ENCODE measurements at regions not wholly inside any gene's neighbourhood (a gene's known extent, or its start where the extent isn't known, plus 50 kb on each side); places are given as distances from the start of the nearest gene placed in this dataset.

DNA sequence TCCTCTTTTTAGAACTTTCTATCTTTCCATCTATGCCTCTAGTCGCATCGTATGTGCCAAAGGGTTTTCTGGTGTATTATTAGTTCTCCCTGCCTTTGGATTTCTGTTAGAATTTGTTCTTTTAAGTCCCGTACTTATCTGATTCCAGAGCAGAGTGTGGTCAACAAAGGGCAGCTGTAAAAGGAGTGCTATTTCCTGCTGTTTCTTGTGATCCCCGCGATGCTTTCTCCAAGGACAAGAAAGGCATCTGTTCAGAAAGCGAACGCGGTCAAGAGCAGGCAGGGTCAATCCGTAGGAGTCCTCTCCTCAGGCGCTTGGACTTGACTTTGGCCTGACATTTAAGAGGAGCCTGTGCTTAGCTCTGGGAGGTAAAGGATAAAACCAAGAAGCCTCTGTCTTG is 1152.1 kb upstream of the AUTS2 start:
- DNase-seq: no peak

DNA sequence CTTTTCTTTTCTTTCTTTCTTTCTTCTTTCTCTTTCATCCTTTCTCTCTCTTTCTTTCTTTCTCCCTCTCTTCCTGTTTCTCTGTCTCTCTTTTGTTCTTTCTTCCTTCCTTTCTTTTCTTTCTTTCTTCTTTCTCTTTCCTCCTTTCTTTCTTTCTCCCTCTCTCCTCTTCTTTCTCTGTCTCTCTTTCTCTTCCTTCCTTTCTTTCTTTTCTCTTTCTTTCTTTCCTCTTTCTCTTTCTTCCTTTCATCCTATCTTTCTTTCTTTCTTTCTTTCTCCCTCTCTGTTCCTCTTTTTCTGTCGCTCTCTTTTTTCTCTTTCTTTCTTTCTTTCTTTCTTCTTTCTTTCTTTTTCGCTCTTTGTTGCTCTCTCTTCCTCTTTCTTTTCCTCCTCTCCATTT is 1149.2 kb upstream of the AUTS2 start:
- no peak for DNase-seq

DNA sequence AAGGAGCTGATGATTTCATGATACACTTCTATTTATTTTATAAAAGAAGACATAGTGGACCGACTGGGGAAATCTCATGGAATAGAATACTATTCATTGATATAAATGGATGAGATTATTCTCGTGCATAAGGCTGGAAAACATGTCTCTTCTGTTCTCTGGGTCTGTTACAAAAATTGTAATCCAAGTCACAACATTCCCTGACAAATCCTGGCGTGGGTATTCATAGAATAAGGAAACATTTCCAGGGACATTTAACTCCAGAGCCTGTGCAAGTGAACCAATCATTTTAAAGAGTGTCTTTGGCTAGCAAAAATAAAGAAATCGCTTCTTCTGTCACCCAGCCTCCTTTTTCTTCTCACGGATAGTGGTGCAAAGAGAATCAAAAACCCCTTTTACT is 1148.5 kb upstream of the AUTS2 start:
- DNase-seq: no peak

DNA sequence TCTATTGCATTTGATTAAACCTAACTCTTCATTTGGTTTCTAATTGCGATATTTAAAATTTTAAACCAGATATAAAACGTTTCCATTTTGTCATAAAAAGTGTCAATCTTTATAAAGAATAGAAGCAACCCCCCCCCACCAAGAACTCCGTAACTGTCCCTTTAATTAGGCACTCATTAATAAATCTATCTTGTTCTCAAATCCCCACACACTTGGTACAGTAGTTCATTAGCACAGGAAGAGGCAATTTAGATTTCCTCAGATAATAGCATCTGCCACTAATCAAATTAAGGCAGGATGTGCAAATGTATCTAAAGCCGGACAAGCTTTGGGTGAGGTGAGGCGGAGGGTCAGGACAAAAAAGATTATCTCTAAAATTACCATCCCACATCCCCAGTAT is 1143.3 kb upstream of the AUTS2 start:
- DNase-seq: no peak

DNA sequence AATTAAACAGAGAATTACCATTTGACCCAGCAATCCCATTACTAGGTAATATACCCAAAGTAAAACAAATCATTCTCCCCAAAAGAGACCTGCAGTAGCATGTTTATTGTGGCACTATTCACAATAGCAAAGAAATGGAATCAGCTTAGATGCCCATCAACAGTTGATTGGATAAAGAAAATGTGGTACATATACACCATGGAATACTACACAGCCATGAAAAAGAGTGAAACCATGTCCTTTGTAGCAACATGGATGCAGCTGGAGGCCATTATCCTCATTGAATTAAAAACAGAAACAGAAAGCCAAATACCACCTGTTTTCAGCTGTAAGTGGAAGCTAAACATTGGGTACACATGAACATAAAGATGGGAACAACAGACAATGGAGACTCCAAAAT is 1141.8 kb upstream of the AUTS2 start:
- no peak for DNase-seq

DNA sequence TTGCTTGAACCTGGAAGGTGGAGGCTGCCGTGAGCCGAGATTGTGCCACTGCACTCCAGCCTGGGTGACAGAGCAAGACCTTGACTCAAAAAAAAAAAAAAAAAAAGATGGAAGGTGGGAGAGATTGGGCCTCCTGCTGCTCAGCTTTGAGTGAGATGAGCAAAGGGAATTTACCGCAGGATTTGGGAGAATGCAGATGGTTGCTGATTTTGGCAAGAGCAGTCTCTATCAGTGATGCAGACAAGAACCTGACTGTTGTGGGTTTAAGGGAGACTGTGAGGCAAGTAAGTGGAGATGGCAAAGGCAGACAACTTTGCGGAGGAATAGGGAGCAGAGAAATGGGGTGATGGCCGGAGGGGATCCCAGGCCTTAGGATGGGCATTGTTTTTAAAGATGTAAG is 1140.8 kb upstream of the AUTS2 start:
- no peak for DNase-seq

DNA sequence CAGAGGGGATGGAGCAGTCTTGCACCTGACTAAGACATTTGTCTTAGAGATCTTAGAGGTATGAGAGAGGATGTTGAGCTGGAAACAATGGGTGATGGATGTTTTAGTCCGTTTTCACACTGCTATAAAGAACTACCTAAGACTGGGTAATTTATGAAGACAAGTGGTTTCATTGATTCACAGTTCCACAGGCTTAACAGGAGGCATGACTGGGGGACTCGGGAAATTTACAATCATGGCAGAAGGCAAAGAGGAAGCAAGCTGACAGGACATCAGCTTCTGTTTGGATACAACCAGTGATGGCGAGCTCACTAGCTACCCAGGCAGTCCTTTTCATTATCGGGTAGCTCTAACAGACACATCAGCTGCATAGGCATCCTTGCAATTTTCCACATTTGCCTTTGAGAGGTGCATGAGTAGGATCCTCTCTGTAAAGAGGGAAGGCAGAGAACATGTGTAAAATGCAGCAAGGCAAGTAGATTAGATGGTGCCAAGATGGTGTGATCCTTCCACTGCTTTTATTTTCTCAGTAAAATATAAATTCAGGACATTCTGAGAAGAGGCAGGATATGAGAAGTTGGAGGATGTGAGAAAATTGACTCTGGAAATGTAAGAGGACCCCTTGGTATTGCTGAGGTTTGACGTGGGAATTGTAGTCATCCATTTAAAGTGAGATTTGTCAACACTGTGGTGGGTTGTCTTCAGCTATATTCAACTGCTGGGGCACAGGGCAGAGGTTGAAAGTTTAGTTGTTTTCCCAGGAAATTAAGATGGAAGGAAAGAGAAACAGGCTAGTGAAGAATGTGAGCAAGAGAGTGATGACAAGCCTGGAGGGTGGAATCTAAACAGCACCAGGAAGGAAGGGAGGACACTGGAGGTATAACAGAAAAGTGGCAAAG is 1140.0 kb upstream of the AUTS2 start:
- DNase-seq: no peak

DNA sequence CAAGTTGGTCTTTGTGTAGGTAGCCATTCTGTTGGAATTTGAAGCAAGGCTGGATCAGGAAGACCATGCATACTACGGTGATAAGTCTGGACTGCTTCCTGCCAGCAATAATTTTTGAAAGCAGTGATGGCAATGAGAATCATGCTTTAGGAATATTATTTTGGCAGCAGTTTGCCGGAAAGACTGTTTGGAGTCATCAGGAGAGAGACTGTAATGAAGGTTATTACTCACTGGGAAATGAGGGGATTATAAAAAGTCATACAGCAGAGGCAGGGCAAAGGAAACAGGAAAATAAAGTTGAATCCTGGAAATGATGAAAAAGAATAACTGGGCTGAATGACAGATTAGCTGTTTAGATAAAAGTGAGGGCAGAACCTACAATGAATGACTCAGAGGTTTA is 1136.8 kb upstream of the AUTS2 start:
- DNase-seq: no peak

DNA sequence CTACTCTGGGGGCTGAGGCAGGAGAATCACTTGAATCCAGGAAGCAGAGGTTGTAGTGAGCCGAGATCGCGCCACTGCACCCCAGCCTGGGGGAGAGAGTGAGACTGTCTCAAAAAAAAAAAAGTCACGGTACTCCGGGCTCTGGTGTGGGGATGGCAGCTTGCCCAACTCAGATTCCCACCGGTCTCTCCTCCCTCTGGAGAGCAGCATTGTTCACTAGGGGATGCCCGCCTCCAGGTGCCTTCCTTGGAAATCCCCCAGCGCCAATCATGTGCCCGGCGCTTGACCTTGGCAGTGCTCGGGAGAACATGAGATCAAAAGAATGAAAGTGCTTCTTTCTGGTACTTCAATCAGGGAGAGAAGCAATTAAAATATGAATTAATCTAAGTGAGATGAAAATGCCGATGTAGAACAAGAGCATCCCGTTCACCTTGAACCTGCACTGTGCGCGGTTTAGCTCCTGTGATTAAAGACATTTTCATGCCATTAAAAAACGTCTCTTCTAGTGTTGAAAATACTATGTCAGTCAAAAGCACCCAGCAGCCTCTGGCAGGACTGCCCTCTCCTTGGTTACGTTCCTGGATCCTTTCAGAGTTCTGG is 1127.3 kb upstream of the AUTS2 start:
- no peak for DNase-seq

DNA sequence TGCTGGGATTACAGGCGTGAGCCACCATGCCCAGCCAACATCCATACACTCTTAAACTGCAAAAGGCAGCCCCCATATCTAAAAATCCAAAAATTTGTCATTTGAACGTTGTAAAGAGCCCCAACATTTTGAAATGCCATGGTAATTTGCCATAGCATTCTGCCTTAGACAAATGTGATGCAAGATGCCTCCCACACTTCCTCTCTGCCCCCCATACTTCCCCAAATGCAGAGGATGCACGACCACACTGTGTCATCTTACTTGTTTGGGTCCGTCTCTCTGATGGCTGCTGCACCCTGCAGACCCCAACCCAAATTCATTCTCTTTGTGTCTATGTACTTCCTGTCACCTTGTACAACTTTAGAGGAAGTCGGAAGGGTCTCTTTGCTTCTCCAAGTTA is 1125.6 kb upstream of the AUTS2 start:
- DNase-seq: no peak

DNA sequence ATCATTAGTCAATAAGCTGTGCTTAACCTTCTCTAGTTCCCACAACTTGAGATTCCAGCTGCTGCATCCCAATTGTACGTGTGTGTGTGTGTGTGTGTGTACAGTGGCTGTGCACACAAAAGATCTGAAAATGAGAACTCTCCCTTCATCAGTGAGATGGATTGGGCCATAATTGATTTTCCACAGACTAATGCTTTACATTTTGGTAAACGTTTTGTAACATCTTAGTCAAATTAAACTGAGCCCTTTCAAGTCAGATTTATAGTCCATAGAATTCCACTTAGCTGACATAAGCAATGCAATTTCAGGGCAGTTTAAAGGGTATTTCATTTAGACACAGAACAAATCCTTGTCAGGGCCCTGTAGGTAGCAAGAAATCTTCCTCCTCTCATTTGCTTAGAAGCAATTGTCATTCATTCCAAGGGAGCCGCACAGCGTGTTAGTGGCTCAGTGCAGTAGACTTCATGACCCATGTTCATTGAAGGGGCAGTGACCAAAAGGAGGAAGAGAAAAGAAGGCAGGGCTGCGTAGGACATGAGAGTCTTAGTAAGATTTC is 1123.5 kb upstream of the AUTS2 start:
- no peak for DNase-seq

DNA sequence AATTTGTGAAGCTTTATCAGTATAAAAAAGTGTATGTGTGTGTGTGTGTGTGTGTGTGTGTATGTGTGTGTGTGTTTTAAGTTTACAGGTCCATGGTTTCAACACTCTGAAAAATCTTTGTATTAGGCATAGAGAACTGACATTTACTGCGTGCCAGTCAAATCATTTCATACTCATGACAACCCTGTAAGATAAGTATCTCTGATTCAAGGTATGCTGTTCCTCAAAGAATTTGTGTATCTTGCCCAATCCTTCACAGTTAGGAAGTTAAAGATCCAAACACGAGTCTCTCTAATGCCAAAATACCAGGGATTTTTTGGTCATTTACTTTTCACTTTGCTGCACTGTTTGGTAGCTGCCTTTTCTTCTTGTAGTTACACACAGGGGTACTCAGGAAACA is 1121.3 kb upstream of the AUTS2 start:
- no peak for DNase-seq

DNA sequence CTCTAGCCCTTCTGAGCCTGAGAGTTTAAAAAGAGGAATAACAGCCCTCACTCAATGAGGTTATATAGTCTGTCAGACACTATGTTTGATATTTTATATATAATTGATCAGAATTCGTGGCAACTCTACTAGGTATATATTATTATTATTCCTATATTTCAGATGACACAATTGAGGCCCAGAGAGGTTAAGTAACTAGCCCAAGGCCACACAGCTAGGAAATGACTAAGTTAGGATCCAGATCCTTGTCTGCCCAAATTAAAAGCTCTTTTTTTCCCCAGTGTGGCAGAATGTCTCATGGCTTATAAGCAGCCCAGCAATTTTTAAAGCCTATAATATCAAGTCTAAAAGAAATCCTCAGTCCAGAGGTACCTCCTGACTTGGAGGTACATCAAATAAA is 1119.9 kb upstream of the AUTS2 start:
- no peak for DNase-seq

DNA sequence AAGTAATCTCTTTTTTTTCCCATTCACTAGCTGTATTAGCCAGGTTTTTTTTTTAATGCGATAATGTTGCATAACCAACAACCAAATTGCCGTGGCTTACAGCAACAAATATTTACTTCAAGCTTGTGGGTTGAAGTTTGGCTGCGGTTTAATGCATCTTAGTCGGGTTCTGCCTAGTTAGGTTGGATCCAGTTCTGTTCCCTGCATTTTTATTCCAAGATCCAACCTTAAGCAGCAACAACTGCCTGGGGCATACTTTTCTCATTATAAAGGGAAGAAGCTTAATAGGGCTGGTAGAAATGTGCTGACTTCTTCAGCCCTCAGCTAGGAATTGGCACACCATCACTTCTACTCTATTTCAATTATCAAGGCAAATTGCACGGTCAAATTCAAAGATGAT is 1115.5 kb upstream of the AUTS2 start:
- DNase-seq: no peak

DNA sequence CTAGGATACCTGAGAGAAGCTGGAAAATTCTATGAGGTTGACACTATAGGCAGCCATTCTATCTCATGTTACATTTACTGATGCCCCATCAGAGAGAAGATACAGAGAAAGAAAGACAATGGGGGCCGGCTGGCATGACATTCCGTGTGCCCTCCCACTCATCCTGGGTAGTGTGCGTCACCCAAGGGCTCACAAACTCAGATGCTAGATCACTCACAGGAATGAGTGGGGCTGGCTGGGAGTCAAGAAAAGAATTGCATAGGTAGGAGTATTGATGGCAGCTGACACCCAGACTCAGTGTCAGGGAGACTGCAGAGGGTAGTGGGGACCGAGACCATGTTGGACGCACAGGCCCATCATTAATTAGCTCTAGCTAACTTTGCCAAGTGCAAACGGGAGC is 1113.5 kb upstream of the AUTS2 start:
- no peak for DNase-seq

DNA sequence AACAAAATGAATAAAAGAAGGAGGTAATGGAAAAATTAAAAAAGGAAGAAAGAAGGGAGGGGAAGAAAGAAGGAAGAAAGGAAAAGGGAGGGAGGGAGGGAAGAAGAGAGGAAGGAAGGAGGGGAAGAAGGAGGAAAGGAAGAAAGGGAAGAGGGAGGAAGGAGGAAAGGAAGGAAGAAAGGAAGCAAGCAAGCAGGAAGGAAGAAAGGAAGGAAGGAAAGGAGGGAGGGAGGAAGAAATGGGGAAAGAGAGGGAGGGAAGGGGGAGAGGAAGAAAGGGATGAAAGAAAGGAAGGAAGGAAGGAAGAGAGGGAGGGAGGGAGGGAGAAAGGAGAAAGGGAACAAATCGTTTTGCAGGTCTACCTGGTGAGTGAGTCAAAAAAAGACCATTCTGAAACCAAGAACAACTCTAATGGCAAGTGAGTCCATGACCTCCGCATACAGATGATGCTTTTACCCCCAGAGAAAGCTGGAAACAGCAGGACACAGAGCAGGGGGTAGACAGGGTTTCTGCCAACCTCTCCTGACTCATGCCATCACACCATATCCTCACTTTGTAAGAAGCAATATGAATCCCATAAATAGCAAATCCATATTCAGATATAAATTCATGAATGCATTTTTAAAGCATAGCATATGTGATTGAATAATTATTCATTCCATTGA is 1112.9 kb upstream of the AUTS2 start:
- DNase-seq: no peak

DNA sequence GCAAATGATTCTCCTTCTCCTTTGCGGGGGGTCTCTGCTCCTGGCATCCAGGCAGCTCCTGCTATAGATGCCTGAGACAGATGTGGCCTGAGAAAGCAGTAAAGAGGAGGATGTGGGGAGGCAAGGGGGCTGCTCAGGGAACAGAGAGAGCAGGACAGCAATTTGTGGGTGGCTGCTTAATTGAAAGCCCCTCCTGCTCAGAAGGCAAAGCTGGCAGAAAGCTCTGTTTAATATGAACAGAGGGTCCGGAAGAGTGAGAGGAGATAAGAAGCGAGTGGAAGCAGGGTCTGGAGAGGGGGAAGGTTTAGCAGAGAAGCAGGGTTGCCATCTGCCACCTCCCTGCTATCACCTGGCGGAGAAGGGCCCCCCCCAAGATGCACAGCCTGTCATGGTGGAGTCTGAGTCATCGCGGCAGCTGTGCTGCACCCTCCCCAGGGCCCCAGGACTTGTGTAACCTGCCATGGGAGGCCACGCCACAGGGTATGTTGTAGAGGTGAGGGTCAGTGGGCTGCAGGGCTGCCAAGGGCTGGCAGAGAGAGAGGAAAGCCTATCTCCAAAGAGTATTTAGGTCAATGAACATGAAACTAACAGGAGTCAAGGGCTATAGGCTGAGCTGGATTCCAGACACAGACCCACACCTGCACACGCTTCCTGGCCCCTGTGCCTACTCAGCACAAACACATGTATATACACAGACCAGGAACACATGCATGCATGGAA is 1109.8 kb upstream of the AUTS2 start:
- no peak for DNase-seq

DNA sequence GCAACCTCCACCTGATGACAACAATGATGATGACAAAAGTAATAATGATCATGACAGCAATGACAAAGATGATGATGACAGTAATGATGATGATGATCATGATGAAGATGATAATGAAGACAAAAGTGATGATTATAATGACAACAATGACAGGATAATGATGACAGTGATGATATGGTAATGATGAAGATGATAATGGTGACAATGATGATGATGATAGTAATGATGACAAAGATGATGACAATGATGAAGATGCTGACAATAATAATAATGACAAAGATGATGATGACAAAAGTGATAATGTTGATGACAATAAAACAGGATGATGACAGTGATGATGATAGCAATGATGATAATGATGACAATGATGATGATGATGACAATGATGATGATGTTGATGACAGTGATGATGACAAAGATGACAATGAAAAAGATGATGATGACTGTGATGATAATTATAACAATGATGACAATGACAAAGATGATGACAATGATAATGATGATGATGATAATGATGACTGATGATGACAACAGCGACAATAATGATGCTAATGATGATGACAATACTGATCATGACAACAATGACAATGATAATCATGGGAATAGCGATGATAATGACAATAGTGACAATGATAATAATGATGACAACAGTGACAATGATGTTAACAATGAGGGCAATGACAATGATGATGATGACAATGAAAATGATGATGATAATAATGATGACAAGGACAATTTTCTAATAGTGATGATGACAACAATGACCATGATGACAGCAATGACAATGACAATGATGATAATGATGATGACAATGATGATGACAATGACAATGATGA is 1106.5 kb upstream of the AUTS2 start:
- DNase-seq: no peak

DNA sequence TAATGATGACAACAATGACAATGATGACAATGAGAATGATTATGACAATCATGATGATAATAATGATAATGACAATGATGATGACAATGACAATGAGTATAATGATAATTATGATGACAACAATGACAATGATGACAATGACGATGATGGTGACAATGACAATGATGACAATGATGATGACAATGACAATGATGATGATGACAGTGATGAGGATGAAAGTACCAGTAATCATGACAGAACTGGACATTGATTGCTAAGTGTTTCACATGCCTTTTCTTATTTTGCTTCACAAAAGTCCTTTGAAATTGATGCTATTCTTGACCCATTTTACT is 1106.0 kb upstream of the AUTS2 start:
- DNase-seq: no peak

DNA sequence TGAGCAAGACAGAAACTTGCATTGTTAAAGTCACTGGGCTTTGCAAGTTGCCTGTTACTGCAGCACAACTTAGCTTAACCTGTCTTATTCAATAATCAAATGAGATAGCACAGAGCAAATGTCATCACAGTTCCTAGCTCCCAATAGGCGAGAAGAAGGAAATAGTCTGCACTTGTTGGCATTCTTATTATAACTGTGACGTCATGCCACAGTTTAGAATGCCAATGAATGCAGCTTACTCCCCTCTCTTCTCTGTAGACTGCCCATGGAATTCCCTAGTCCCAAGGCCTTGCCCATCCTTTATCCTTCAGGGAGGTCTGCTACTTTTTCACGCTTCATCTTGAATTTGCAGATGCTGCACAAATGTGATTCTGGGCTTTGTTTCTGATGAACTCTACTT is 1094.9 kb upstream of the AUTS2 start:
- no peak for DNase-seq

DNA sequence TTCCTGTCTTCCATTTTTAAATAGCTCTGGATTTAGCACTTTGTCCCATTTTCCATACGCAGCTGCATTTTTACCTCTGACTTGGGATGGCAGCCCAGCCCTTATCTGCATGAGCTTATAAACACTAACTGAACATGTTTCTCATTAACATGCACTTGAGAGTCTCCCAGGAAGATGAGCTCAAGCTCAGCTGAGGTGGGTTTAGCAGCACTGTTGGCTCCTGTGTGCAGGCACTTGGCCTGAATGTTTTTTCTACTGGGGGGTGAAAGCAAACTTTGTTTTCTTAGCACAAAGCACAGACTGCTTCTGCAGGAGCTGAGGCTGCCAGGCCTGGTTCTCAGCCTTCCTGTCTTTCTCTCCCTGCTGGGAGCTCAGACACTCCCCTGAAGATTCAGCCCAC is 1093.6 kb upstream of the AUTS2 start:
- no peak for DNase-seq

DNA sequence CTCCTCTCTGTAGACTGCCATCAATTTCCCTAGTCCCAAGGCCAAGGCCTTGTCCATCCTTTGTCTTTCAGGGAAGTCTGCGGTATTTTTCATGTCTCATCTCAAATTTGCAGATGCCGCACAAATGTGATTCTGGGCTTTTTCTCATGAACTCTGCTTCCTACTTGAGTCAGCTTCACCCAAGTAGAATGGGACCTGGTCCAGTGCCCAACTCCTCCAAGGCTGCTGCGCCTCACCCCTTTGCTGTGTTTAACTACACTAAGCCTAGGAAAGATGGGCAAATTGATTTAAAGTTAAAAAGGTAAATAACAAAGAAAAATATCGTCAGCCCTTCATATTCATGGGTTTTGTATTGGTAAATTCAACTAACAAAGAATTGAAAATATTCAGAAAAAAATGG is 1092.6 kb upstream of the AUTS2 start:
- DNase-seq: no peak
